GM19351 (cell line): ENCODE measurements at regions not wholly inside any gene's neighbourhood (a gene's known extent, or its start where the extent isn't known, plus 50 kb on each side); places are given as distances from the start of the nearest gene placed in this dataset.
"Not testable (repeated sequence)": the region's sequence is repeated elsewhere in the genome, so short reads cannot be mapped to it uniquely, and the experiment has no call there.

Experiments used
- ATAC-seq: cut with Tn5 transposase; IDR thresholded peaks from one replicate; pipeline ENCODE4 v1.9.1; 2021; ENCODE audit warnings: mild to moderate bottlenecking, moderate library complexity; ENCODE audit not compliant: unreplicated experiment

- not testable (repeated sequence) for ATAC-seq
Measured at GRCh38 chr7:142477801-142478200, 219.9 kb upstream of the PRSS58 start.

- no peak for ATAC-seq
Measured at GRCh38 chr7:142477079-142477651, 219.3 kb upstream of the PRSS58 start.

- ATAC-seq, result no peak
Measured at GRCh38 chr7:142476077-142476476, 218.2 kb upstream of the PRSS58 start.

GRCh38 chr7:142471820-142472219 lies 214.0 kb upstream of the PRSS58 start:
- ATAC-seq, result no peak

- ATAC-seq, result no peak
Measured at GRCh38 chr7:142470544-142470830, 212.6 kb upstream of the PRSS58 start.

- no peak for ATAC-seq
Measured at GRCh38 chr7:142469696-142470543, 212.1 kb upstream of the PRSS58 start.

- no peak for ATAC-seq
Measured at GRCh38 chr7:142468871-142469665, 211.2 kb upstream of the PRSS58 start.

- ATAC-seq, result not testable (repeated sequence)
Measured at GRCh38 chr7:142467056-142467655, 209.3 kb upstream of the PRSS58 start.

GRCh38 chr7:142463401-142463850 lies 205.6 kb upstream of the PRSS58 start:
- peak; percentile 51 for ATAC-seq

- no peak for ATAC-seq
Measured at GRCh38 chr7:142461437-142461836, 203.6 kb upstream of the PRSS58 start.

- no peak for ATAC-seq
Measured at GRCh38 chr7:142460402-142461117, 202.7 kb upstream of the PRSS58 start.

GRCh38 chr7:142459551-142459963 lies 201.7 kb upstream of the PRSS58 start:
- peak; percentile 80 for ATAC-seq

- ATAC-seq, result no peak
Measured at GRCh38 chr7:142457146-142457703, 199.4 kb upstream of the PRSS58 start.

GRCh38 chr7:142455392-142455791 lies 197.5 kb upstream of the PRSS58 start:
- ATAC-seq, result no peak

- no peak for ATAC-seq
Measured at GRCh38 chr7:142454862-142455261, 197.0 kb upstream of the PRSS58 start.

GRCh38 chr7:142452791-142453190 lies 194.9 kb upstream of the PRSS58 start:
- ATAC-seq, result no peak

- ATAC-seq, result no peak
Measured at GRCh38 chr7:142451817-142452216, 194.0 kb upstream of the PRSS58 start.

GRCh38 chr7:142451296-142451695 lies 193.4 kb upstream of the PRSS58 start:
- no peak for ATAC-seq

GRCh38 chr7:142450695-142451094 lies 192.8 kb upstream of the PRSS58 start:
- no peak for ATAC-seq

GRCh38 chr7:142450206-142450605 lies 192.3 kb upstream of the PRSS58 start:
- ATAC-seq, result no peak
